Glutamatergic neuron (in vitro differentiated cells): ENCODE measurements at regions not wholly inside any gene's neighbourhood (a gene's known extent, or its start where the extent isn't known, plus 50 kb on each side); places are given as distances from the start of the nearest gene placed in this dataset.

ENCODE experiments used
- DNase-seq: peaks from one replicate; pipeline ENCODE4 v3.0.0; 2022
- H3K27ac Mint-ChIP-seq: one replicate; pipeline ENCODE4 v1.8.0; 2020; ENCODE audit warnings: mild to moderate bottlenecking, mixed read lengths, inconsistent platforms; ENCODE audit not compliant: unreplicated experiment
- H3K27me3 Mint-ChIP-seq: one replicate; pipeline ENCODE4 v1.8.0; 2020; ENCODE audit warnings: mild to moderate bottlenecking, moderate library complexity, mixed read lengths, inconsistent platforms; ENCODE audit not compliant: unreplicated experiment
- H3K36me3 Mint-ChIP-seq: one replicate; pipeline ENCODE4 v1.8.0; 2020; ENCODE audit warnings: mild to moderate bottlenecking, mixed read lengths, inconsistent platforms; ENCODE audit not compliant: unreplicated experiment
- H3K4me1 Mint-ChIP-seq: one replicate; pipeline ENCODE4 v1.8.0; 2020; ENCODE audit warnings: mild to moderate bottlenecking, low read depth, mixed read lengths, inconsistent platforms; ENCODE audit not compliant: unreplicated experiment
- H3K4me3 Mint-ChIP-seq: one replicate; pipeline ENCODE4 v1.8.0; 2020; ENCODE audit warnings: mild to moderate bottlenecking, mixed read lengths, inconsistent platforms; ENCODE audit not compliant: unreplicated experiment
- H3K9me3 Mint-ChIP-seq: one replicate; pipeline ENCODE4 v1.8.0; 2020; ENCODE audit warnings: mild to moderate bottlenecking, moderate library complexity, mixed read lengths, inconsistent platforms; ENCODE audit not compliant: unreplicated experiment
- CTCF ChIP-seq: fragments of 200-600 bp; sonication (generic); IDR thresholded peaks from one replicate; pipeline ENCODE4 v1.5.0; 2021; ENCODE audit not compliant: partially characterized antibody, unreplicated experiment

GRCh38 chr11:70535191-70535971 is 137.1 kb downstream of the CTTN start:
- no peak for TF ChIP-seq CTCF
- peaks cover 4% of the 10 kb centered on the region for H3K27me3 Mint-ChIP-seq
- no peak for DNase-seq
- H3K4me1 Mint-ChIP-seq: peaks cover 9% of the 10 kb centered on the region
- H3K27ac Mint-ChIP-seq: peak overlapping the region; percentile 7
- H3K36me3 Mint-ChIP-seq: peaks cover 5% of the 10 kb centered on the region
- H3K4me3 Mint-ChIP-seq: no peak overlapping the region
- peaks cover 10% of the 10 kb centered on the region for H3K9me3 Mint-ChIP-seq

GRCh38 chr11:70536051-70536877 is 137.9 kb downstream of the CTTN start:
- peak; percentile 16 for DNase-seq
- TF ChIP-seq CTCF: no peak
- Mint-ChIP-seq H3K4me1 (peaks cover 9% of the 10 kb centered on the region), H3K36me3 (peaks cover 5% of the 10 kb centered on the region), H3K9me3 (peaks cover 9% of the 10 kb centered on the region), H3K27me3 (peaks cover 4% of the 10 kb centered on the region), H3K4me3 (no peak overlapping the region), H3K27ac (no peak overlapping the region)

GRCh38 chr11:70537576-70538571 is 139.5 kb downstream of the CTTN start:
- Mint-ChIP-seq H3K27ac (no peak overlapping the region), H3K36me3 (peaks cover 5% of the 10 kb centered on the region), H3K27me3 (peaks cover 4% of the 10 kb centered on the region), H3K4me1 (peaks cover 1% of the 10 kb centered on the region), H3K9me3 (peaks cover 9% of the 10 kb centered on the region), H3K4me3 (no peak overlapping the region)
- DNase-seq: peak; percentile 18
- TF ChIP-seq CTCF: no peak

GRCh38 chr11:70538641-70539359 is 140.5 kb downstream of the CTTN start:
- H3K9me3 Mint-ChIP-seq: peaks cover 9% of the 10 kb centered on the region
- TF ChIP-seq CTCF: no peak
- no peak overlapping the region for H3K27ac Mint-ChIP-seq
- H3K4me3 Mint-ChIP-seq: no peak overlapping the region
- H3K4me1 Mint-ChIP-seq: peaks cover 1% of the 10 kb centered on the region
- peak; percentile 15 for DNase-seq
- peaks cover 6% of the 10 kb centered on the region for H3K27me3 Mint-ChIP-seq
- H3K36me3 Mint-ChIP-seq: peaks cover 5% of the 10 kb centered on the region
